GM10248 (cell line): ENCODE measurements at regions not wholly inside any gene's neighbourhood (a gene's known extent, or its start where the extent isn't known, plus 50 kb on each side); places are given as distances from the start of the nearest gene placed in this dataset.

Experiments
- CTCF ChIA-PET: fragments of 300-600 bp; sonication (Branson Sonifier 250); formaldehyde crosslinking; extraction: SDS; loops from one replicate; lab custom pipeline; 2021; ENCODE audit warnings: antibody characterized with exemption; lab: Yijun Ruan, JAX
- POLR2A ChIA-PET: fragments of 350-650 bp; sonication (Branson Sonifier 250); formaldehyde crosslinking; extraction: SDS; loops from one replicate; lab custom pipeline; 2020; ENCODE audit warnings: antibody characterized with exemption; lab: Yijun Ruan, JAX
- DNase-seq: peaks from one replicate; pipeline ENCODE4 v3.0.0; 2012; ENCODE audit errors: extremely low spot score
- CTCF ChIP-seq: IDR thresholded peaks from 2 replicates; pipeline ENCODE4 v1.5.1; 2012; ENCODE audit warnings: mild to moderate bottlenecking, low read depth; ENCODE audit errors: extremely low read depth, missing control alignments, control extremely low read depth

- CTCF ChIA-PET, result no interaction called here
- TF ChIP-seq CTCF, result no peak
- DNase-seq, result no peak
- POLR2A ChIA-PET, result no interaction called here
Measured at GRCh38 chr12:30447061-30447750, 248.5 kb downstream of the IPO8 start.

- TF ChIP-seq CTCF, result no peak
- no peak for DNase-seq
- POLR2A ChIA-PET, result no interaction called here
- CTCF ChIA-PET, result no interaction called here
Measured at GRCh38 chr12:30442461-30442860, 253.2 kb downstream of the IPO8 start.

GRCh38 chr12:30440826-30441602 is 254.7 kb downstream of the IPO8 start:
- ChIA-PET CTCF (no interaction called here), POLR2A (no interaction called here)
- TF ChIP-seq CTCF, result no peak
- DNase-seq, result no peak

- CTCF ChIA-PET, result interaction anchor here (0.8 kb wide), 1 partner anchor 21 kb away, joined by 3 read pairs; no protein-coding TSS in a partner anchor
- no peak for DNase-seq
- TF ChIP-seq CTCF, result no peak
- POLR2A ChIA-PET, result no interaction called here
Measured at GRCh38 chr12:30439201-30439600, 256.5 kb downstream of the IPO8 start.

- no peak for TF ChIP-seq CTCF
- CTCF ChIA-PET, result no interaction called here
- DNase-seq, result no peak
- POLR2A ChIA-PET, result no interaction called here
Measured at GRCh38 chr12:30438601-30439041, 257.0 kb downstream of the IPO8 start.

DNA sequence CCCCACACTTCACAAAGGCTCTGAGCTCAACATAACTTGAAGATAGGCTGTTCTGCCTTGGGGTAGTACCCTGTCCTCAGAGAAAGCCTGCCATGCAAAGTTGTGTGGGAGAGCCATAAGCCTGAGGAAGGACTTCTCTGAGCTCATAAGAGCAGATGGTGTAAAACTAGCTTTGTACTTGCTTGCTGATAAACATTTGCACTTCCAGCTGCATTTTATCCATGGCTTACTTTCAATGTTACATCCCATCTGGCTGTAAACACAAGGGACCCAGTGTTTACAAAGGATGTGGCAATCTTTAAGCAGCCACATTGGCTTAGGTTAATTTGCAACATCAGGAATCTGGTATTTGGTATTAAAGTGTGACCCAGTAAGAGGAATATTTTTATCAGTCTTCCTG is 258.1 kb downstream of the IPO8 start:
- no peak for DNase-seq
- no peak for TF ChIP-seq CTCF
- ChIA-PET POLR2A (no interaction called here), CTCF (no interaction called here)
